Naive thymus-derived CD4-positive, alpha-beta T cell (primary cell): ENCODE measurements at regions not wholly inside any gene's neighbourhood (a gene's known extent, or its start where the extent isn't known, plus 50 kb on each side); places are given as distances from the start of the nearest gene placed in this dataset.
A peak's percentile ranks its signal among the peaks of the same experiment; 100 is the strongest.

Experiments
- ATAC-seq: fragments of 150-1000 bp; cut with Tn5 transposase; 2 replicates; pipeline ENCODE4 v1.10.0; 2021; ENCODE audit warnings: mild to moderate bottlenecking, moderate library complexity
- CTCF ChIA-PET: fragments of 350-600 bp; sonication (Branson Sonifier 250); formaldehyde crosslinking; loops from one replicate; lab custom pipeline; 2021; ENCODE audit warnings: antibody characterized with exemption; lab: Charles Lee
- POLR2A ChIA-PET: fragments of 350-600 bp; sonication (Branson Sonifier 250); formaldehyde crosslinking; loops from one replicate; lab custom pipeline; 2021; ENCODE audit warnings: antibody characterized with exemption, inconsistent platforms; lab: Charles Lee
- DNase-seq, 9 donors: peaks; one replicate each; pipeline versions ENCODE4 v3.0.0 to v3.0.0-alpha.2; 2020 to 2022; ENCODE audit warnings: mixed read lengths in 1 of 9
- H3K27ac ChIP-seq: one replicate; pipeline ENCODE4 v1.7.0; 2013; ENCODE audit warnings: mild to moderate bottlenecking, low read depth, low read length, moderate library complexity
- H3K27me3 ChIP-seq, 2 donors: one replicate each; pipeline ENCODE4 v1.7.0; 2013; ENCODE audit warnings: low read length in 2 of 2, mild to moderate bottlenecking in 2 of 2, moderate library complexity in 2 of 2; ENCODE audit not compliant: control insufficient read depth in 2 of 2, insufficient read depth in 2 of 2
- H3K36me3 ChIP-seq, 3 experiments: 1 replicate in 2 of 3; 2 replicates in 1 of 3; pipeline ENCODE4 v1.7.0; 2013; ENCODE audit warnings: low read length in 3 of 3, mild to moderate bottlenecking in 3 of 3, moderate library complexity in 1 of 3; ENCODE audit not compliant: insufficient read depth in 3 of 3, control insufficient read depth in 2 of 3
- H3K4me1 ChIP-seq, 2 donors: one replicate each; pipeline ENCODE4 v1.7.0; 2013; ENCODE audit warnings: low read length in 2 of 2, mild to moderate bottlenecking in 2 of 2, moderate library complexity in 1 of 2; ENCODE audit not compliant: control insufficient read depth in 2 of 2, insufficient read depth in 2 of 2
- H3K4me3 ChIP-seq: 2 replicates; pipeline ENCODE4 v1.7.0; 2013; ENCODE audit warnings: mild to moderate bottlenecking, low read length
- H3K9me3 ChIP-seq, 3 experiments: 1 replicate in 2 of 3; 2 replicates in 1 of 3; pipeline ENCODE4 v1.7.0; 2013; ENCODE audit warnings: low read length in 3 of 3; ENCODE audit not compliant: control insufficient read depth in 2 of 3
- H3K27ac Mint-ChIP-seq, 9 donors: one replicate each; pipeline ENCODE4 v1.8.0; 2020 to 2022; ENCODE audit warnings: mixed read lengths in 9 of 9, mild to moderate bottlenecking in 8 of 9, moderate library complexity in 5 of 9, inconsistent platforms in 2 of 9
- H3K27me3 Mint-ChIP-seq, 5 donors: one replicate each; pipeline ENCODE4 v1.8.0; 2021 to 2022; ENCODE audit warnings: mixed read lengths in 5 of 5, mild to moderate bottlenecking in 1 of 5
- H3K36me3 Mint-ChIP-seq, 5 donors: one replicate each; pipeline ENCODE4 v1.8.0; 2020 to 2022; ENCODE audit warnings: mixed read lengths in 5 of 5, mild to moderate bottlenecking in 3 of 5, inconsistent platforms in 1 of 5
- H3K4me1 Mint-ChIP-seq, 7 donors: one replicate each; pipeline ENCODE4 v1.8.0; 2020 to 2022; ENCODE audit warnings: mixed read lengths in 7 of 7, mild to moderate bottlenecking in 3 of 7, inconsistent platforms in 1 of 7
- H3K4me3 Mint-ChIP-seq, 10 donors: one replicate each; pipeline ENCODE4 v1.8.0; 2020 to 2022; ENCODE audit warnings: mild to moderate bottlenecking in 10 of 10, mixed read lengths in 10 of 10, moderate library complexity in 6 of 10, inconsistent platforms in 2 of 10
- H3K9me3 Mint-ChIP-seq, 11 donors: one replicate each; pipeline ENCODE4 v1.8.0; 2020 to 2022; ENCODE audit warnings: mixed read lengths in 11 of 11, mild to moderate bottlenecking in 4 of 11, inconsistent platforms in 1 of 11, moderate library complexity in 1 of 11
- intact Hi-C, 2 donors: fragments of 100-400 bp; cut with micrococcal nuclease; formaldehyde crosslinking; loops; one replicate each; pipeline ENCODE4 v1.15.1; 2023

DNA sequence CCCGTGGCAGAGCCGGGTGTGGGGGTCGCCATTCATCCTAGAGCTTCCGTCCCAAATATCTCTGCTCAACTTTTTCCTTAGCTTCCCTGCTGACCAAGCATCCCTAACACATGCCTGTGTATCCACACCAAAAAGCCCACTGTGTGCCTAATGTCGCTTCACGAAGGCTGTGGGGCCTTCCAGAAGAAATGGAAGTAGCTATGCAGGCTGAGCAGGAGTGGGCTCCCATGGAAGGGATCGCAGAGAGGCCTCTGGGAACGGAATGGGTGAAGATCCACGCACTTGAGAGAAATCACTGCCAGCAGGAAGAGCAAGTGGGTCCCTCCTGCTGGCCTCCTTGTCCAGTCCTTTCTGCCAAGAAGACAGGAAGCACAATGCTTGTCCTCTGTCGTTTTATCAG is 136.0 kb downstream of the SOX1 start:
- intact Hi-C loops: no loop called here
- no peaks in the 10 kb centered on the region for H3K36me3 Mint-ChIP-seq
- H3K27me3 ChIP-seq: no peaks in the 10 kb centered on the region
- CTCF ChIA-PET: no interaction called here
- H3K4me1 Mint-ChIP-seq: peaks cover 1 to 17% (median 7%) of the 10 kb centered on the region in 7 donors
- H3K27me3 Mint-ChIP-seq: peaks cover 37 to 57% (median 44%) of the 10 kb centered on the region in 5 donors
- H3K4me1 ChIP-seq: no peaks in the 10 kb centered on the region
- POLR2A ChIA-PET: no interaction called here
- no peak overlapping the region for H3K27ac Mint-ChIP-seq
- no peaks in the 10 kb centered on the region for H3K9me3 Mint-ChIP-seq
- no peak overlapping the region for H3K4me3 Mint-ChIP-seq
- no peak overlapping the region for H3K27ac ChIP-seq
- DNase-seq (no peak), ATAC-seq (no peak)
- H3K9me3 ChIP-seq: no peaks in the 10 kb centered on the region
- no peaks in the 10 kb centered on the region for H3K36me3 ChIP-seq
- H3K4me3 ChIP-seq: no peak overlapping the region

GRCh38 chr13:112203614-112204013 is 136.7 kb downstream of the SOX1 start:
- intact Hi-C loops: no loop called here
- no peak overlapping the region for H3K4me3 ChIP-seq
- no peaks in the 10 kb centered on the region for H3K4me1 ChIP-seq
- Mint-ChIP-seq H3K4me1 (peaks cover 1 to 17% (median 7%) of the 10 kb centered on the region in 7 donors), H3K36me3 (peaks cover 0 to 6% (median 0%) of the 10 kb centered on the region in 5 donors), H3K9me3 (no peaks in the 10 kb centered on the region), H3K27me3 (peaks cover 41 to 64% (median 51%) of the 10 kb centered on the region in 5 donors), H3K4me3 (no peak overlapping the region), H3K27ac (no peak overlapping the region)
- H3K9me3 ChIP-seq: no peaks in the 10 kb centered on the region
- no peak overlapping the region for H3K27ac ChIP-seq
- DNase-seq (no peak), ATAC-seq (no peak)
- CTCF ChIA-PET: no interaction called here
- no peaks in the 10 kb centered on the region for H3K36me3 ChIP-seq
- H3K27me3 ChIP-seq: no peaks in the 10 kb centered on the region
- POLR2A ChIA-PET: no interaction called here

DNA sequence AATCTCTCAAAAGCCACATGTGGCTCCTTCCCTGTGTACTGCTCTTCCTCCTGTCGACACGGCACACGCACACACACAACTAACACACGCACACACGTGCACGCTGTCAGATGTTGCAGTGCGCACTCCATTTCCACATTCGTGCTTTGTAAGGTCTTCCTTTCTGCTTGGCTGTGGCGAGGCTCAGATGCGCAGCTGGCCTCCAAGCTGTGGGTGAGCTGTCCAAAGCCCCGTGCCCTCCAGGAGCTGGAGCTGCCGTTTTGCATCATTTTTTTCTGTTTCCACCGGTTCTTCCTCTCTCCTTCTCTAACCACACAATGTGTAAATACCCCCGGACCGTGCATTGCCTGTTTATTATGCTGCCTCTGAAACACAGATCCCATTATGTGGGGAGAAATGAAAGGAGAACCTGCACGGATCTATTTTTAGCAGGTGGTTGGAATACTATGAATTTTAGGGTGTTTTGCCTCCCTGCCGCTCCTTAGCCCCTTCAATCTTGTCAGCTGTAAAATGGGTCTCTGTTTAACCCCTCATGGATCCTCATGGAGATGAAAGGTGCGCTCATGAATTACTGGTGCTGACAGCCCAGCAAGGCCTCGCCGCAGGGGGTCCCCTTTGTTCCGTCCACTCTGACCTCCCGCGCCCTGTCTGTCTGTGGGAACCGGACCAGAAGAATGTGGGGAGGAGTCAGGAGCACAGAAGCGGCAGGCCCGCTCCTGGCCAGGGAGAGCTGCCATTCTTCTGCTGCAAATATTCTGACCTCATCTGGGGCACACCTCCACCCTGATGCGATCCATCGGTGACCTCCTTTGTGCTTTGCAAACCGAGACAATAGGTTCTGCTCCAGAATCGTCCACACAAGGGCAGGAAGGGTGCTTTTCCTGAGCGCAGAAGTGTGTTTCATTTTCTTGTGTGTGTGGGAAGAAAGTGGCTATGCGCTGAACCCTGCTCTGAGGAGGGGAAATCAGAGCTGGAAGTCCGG is 137.7 kb downstream of the SOX1 start:
- intact Hi-C loops: no loop called here
- Mint-ChIP-seq H3K27me3 (peaks cover 41 to 72% (median 55%) of the 10 kb centered on the region in 5 donors), H3K36me3 (peaks cover 0 to 6% (median 0%) of the 10 kb centered on the region in 5 donors), H3K9me3 (no peaks in the 10 kb centered on the region), H3K4me1 (peaks cover 1 to 17% (median 7%) of the 10 kb centered on the region in 7 donors), H3K4me3 (peak overlapping the region in 2 of 10 donors; percentile 51 to 72), H3K27ac (no peak overlapping the region)
- H3K4me3 ChIP-seq: no peak overlapping the region
- ChIA-PET POLR2A (no interaction called here), CTCF (no interaction called here)
- H3K27ac ChIP-seq: no peak overlapping the region
- no peaks in the 10 kb centered on the region for H3K4me1 ChIP-seq
- no peak for DNase-seq
- no peaks in the 10 kb centered on the region for H3K27me3 ChIP-seq
- no peak for ATAC-seq
- H3K9me3 ChIP-seq: no peaks in the 10 kb centered on the region
- no peaks in the 10 kb centered on the region for H3K36me3 ChIP-seq

DNA sequence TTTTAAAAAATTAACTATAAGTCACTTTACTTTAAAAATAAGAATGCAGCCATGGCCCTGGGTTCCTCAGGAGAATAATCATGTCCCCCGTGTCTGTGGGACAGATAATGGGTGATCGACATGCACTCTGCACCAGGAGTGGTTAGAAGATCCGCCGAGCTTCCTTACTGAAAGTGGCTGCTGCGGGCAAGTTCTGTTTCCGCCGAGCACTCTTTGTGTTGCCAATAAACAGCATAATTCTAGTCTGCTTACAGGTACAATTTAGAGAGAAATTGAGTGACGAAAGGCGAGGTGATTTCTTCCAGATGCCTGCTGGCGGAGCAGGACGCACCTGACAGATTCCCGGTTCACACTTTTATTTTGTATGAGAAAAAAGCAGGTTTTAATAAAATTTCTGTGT is 139.0 kb downstream of the SOX1 start:
- Histone ChIP-seq H3K27ac (no peak overlapping the region), H3K36me3 (no peaks in the 10 kb centered on the region), H3K9me3 (no peaks in the 10 kb centered on the region), H3K4me3 (no peak overlapping the region), H3K27me3 (no peaks in the 10 kb centered on the region), H3K4me1 (no peaks in the 10 kb centered on the region)
- H3K27me3 Mint-ChIP-seq: peaks cover 37 to 72% (median 55%) of the 10 kb centered on the region in 5 donors
- H3K9me3 Mint-ChIP-seq: no peaks in the 10 kb centered on the region
- H3K4me3 Mint-ChIP-seq: peak overlapping the region in 1 of 10 donors; percentile 36
- CTCF ChIA-PET: no interaction called here
- intact Hi-C loops: no loop called here
- no peak for DNase-seq
- POLR2A ChIA-PET: no interaction called here
- peaks cover 1 to 17% (median 7%) of the 10 kb centered on the region in 7 donors for H3K4me1 Mint-ChIP-seq
- no peak for ATAC-seq
- H3K27ac Mint-ChIP-seq: no peak overlapping the region
- peaks cover 0 to 6% (median 0%) of the 10 kb centered on the region in 5 donors for H3K36me3 Mint-ChIP-seq

DNA sequence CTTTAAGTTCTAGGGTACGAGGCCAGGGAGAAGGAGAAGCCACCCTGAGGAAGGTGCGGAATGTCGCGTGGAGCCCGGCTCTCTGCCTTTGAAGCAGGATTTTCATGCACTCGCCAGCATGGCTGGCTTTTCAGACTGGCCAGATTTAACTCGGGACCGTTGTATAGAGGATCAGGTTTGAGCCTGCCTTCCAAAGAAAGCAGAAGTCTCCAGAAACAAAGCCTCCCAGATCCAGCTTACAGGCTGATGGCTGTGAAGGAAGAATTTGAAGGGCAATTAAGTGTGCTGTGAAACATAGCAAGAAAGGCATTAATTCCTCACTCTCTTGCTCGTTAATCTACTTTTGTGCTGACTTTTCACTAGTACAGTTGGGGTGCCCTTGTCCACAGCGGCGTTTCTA is 140.2 kb downstream of the SOX1 start:
- peaks cover 37 to 64% (median 55%) of the 10 kb centered on the region in 5 donors for H3K27me3 Mint-ChIP-seq
- peaks cover 1 to 17% (median 7%) of the 10 kb centered on the region in 7 donors for H3K4me1 Mint-ChIP-seq
- H3K36me3 Mint-ChIP-seq: peaks cover 0 to 6% (median 0%) of the 10 kb centered on the region in 5 donors
- POLR2A ChIA-PET: no interaction called here
- ATAC-seq (no peak), DNase-seq (no peak)
- H3K9me3 Mint-ChIP-seq: no peaks in the 10 kb centered on the region
- Histone ChIP-seq H3K4me1 (no peaks in the 10 kb centered on the region), H3K4me3 (no peak overlapping the region), H3K36me3 (no peaks in the 10 kb centered on the region), H3K27me3 (no peaks in the 10 kb centered on the region), H3K27ac (no peak overlapping the region), H3K9me3 (no peaks in the 10 kb centered on the region)
- no peak overlapping the region for H3K4me3 Mint-ChIP-seq
- CTCF ChIA-PET: interaction anchor here (0.7 kb wide), 1 partner anchor 327 kb away, joined by 3 read pairs; no protein-coding TSS in a partner anchor
- intact Hi-C loops: no loop called here
- no peak overlapping the region for H3K27ac Mint-ChIP-seq

GRCh38 chr13:112208656-112209055 is 141.7 kb downstream of the SOX1 start:
- H3K4me1 ChIP-seq: no peaks in the 10 kb centered on the region
- no peaks in the 10 kb centered on the region for H3K9me3 ChIP-seq
- H3K4me3 ChIP-seq: no peak overlapping the region
- DNase-seq (no peak), ATAC-seq (no peak)
- intact Hi-C loops: no loop called here
- H3K27me3 ChIP-seq: no peaks in the 10 kb centered on the region
- H3K36me3 ChIP-seq: no peaks in the 10 kb centered on the region
- H3K27me3 Mint-ChIP-seq: peaks cover 36 to 66% (median 47%) of the 10 kb centered on the region in 5 donors
- H3K9me3 Mint-ChIP-seq: no peaks in the 10 kb centered on the region
- peaks cover 1 to 17% (median 7%) of the 10 kb centered on the region in 7 donors for H3K4me1 Mint-ChIP-seq
- H3K36me3 Mint-ChIP-seq: peaks cover 0 to 6% (median 0%) of the 10 kb centered on the region in 5 donors
- no peak overlapping the region for H3K27ac Mint-ChIP-seq
- no peak overlapping the region for H3K27ac ChIP-seq
- POLR2A ChIA-PET: no interaction called here
- no peak overlapping the region for H3K4me3 Mint-ChIP-seq
- CTCF ChIA-PET: no interaction called here
